GM12892 (cell line): ENCODE measurements at regions not wholly inside any gene's neighbourhood (a gene's known extent, or its start where the extent isn't known, plus 50 kb on each side); places are given as distances from the start of the nearest gene placed in this dataset.

ENCODE experiments used
- POLR2A ChIP-seq: IDR thresholded peaks from 2 replicates; pipeline ENCODE4 v1.6.1; 2011; ENCODE audit warnings: low read depth, low read length, control low read depth
- POLR2AphosphoS5 ChIP-seq: IDR thresholded peaks from 2 replicates; pipeline ENCODE4 v1.6.1; 2011; ENCODE audit warnings: low read depth, low read length, control low read depth
- TAF1 ChIP-seq: IDR thresholded peaks from 2 replicates; pipeline ENCODE4 v1.6.1; 2011; ENCODE audit warnings: low read depth, mild to moderate bottlenecking, control low read depth, low read length, borderline replicate concordance

DNA sequence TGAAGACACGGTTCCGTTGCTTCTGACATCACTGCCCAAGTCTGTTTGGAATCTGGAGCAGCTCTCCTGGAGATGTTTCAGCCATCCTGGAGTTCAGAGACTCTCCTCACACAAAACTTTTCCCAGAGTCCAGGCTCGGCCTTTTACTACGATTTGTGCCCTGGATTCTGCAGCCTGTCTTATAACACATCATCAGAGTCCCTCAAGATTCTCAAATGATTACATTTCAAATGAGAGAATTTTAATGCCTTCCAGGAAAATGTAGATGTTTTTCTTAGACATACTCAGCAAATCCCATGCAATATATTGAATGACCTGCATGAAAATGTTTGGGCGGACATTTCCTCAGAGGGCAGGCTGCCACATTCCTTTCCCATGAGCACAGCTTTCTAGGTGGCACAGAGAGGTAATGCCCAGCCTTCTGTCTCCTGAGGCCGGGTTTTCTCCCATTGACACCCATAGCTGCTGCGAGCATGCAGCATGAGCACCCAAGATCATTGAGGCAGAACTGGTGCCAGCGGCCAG is 129.1 kb downstream of the SNX19 start:
- TF ChIP-seq POLR2A (no peak), TAF1 (no peak), POLR2AphosphoS5 (no peak)
